HG03095 (cell line): ENCODE measurements at regions not wholly inside any gene's neighbourhood (a gene's known extent, or its start where the extent isn't known, plus 50 kb on each side); places are given as distances from the start of the nearest gene placed in this dataset.

Experiments
- ATAC-seq: cut with Tn5 transposase; IDR thresholded peaks from one replicate; pipeline ENCODE4 v1.9.1; 2021; ENCODE audit warnings: moderate library complexity; ENCODE audit not compliant: unreplicated experiment

DNA sequence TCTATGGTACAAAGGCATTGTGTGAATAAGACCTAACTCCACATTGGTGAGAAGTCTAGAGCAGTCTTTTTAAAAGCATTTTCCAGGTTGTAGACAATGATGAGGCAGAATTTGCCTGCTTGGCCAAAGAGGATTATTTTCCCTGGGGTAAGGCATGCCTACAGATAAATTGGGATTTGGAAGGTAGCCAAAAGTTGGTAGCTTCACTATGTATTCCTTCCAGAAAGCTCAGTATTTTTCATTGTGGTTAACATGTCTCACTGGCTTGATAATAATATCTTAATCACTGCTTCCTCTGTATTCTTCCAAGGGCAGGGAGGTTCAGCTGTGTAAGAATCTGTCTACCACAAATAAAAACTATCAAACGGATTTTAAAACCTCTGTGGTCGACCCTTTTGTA lies 590.8 kb upstream of the PRMT6 start:
- ATAC-seq = no peak

DNA sequence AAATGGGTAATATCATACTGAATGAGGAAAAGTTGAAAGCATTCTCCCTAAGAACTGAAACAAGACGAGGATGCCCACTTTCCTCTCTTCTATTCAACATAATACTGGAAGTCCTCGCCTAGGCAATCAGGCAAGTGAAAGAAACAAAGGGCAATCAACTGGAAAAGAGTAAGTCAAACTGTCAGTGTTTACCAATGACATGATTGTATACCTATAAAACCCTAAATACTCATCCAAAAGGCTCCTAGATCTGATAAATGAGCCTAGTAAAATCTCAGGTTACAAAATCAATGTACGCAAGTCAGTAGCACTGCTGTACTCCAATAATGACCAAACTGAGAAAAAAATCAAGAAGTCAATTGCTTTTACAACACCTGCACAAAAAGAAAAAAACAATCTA lies 575.8 kb upstream of the PRMT6 start:
- ATAC-seq = no peak

DNA sequence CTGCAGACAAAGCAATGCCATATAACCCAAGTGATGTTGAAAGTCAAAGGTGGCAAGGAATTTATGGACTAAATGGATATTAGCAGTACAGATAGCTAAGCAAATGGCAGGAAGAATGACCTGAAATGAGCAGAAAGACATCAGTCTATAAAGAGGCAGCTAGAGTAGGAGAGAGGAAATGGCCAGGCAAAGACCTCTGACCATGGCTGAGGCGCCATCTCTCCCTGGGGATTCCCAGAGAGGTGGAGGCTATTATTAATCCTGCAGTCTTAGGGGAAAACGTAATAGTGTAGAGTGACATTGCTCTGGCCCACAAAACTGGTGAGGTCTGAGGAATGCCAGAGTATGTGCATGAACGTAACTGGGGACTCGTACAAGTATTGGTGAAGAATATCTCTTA lies 563.6 kb upstream of the PRMT6 start:
- ATAC-seq = no peak

GRCh38 chr1:106494646-106495045 lies 561.8 kb upstream of the PRMT6 start:
- no peak for ATAC-seq

DNA sequence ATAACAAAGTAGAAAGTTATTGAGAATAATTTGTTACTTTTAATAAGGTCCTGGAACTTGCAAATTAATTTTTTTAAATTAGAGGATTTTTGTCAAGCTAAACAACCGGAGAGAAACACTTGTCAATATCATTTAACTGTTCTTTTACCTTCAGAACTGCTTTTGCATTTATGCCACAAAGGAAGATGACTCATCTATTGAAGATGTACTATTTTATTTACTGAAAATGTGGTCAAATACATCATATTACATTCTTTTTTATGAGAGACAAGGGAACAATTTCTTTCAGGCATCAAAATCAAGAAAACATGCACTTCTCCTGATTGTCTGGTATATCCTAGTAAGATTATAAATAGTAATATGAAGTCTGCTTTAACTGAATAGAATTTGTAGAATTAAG lies 558.2 kb upstream of the PRMT6 start:
- ATAC-seq = no peak

DNA sequence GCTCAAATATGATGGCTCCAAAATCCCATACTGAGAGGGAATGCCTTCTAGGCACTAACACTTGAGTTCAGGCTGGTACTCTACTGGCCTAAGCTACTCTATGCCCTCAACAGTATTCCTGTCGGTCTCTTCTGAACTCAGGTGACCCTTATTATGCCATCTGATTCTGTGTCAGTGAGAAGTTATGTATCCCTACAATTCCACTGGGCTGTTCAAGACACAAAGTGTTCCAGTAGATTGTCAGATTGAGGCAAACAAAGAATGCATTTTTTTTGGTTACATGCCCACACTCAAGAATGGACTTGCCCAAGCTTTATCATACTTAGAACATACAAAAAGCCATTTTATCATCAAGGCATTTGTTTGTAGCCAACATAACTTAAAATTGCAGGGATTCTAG lies 553.8 kb upstream of the PRMT6 start:
- no peak for ATAC-seq

DNA sequence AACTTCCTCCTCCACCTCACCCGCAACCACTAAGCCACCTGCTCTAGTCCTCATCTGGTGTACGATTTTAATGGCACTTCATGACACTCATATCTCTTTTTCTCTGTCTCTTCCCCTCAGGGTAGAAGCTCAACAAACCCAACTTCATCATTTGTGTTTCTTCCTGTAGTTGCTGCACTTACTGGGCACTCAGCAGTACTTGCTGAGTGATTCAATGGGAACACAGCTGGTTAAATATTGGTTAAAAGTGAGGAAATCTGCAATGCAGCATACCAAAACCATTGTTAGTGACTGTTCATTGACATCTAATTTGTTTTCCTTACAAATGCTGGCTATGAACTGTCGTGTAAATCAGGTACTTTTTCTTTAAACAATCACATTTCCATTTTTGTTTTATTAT lies 541.1 kb upstream of the PRMT6 start:
- no peak for ATAC-seq

GRCh38 chr1:106517224-106517623 lies 539.2 kb upstream of the PRMT6 start:
- ATAC-seq = no peak

DNA sequence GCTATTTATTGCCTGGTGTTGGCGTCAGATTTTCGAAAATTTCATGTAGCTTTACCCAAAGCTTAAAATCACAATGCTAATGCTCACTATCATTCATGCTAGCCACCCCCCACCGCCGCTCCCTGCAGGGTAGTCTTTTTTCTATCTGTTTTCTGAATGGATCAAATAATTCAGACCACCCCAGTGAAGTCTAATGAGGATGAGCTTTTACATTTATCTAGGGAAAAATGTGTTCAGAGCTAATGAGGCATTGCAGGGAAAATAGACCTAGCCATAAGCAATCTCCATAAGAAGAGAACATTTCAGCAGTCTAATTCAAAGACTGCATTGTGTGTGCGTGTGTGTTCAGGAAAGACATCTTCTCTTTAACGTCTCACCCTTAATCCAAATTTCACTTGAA lies 533.0 kb upstream of the PRMT6 start:
- ATAC-seq = no peak

- ATAC-seq = no peak
Observed at GRCh38 chr1:106524631-106525030, 531.8 kb upstream of the PRMT6 start.

DNA sequence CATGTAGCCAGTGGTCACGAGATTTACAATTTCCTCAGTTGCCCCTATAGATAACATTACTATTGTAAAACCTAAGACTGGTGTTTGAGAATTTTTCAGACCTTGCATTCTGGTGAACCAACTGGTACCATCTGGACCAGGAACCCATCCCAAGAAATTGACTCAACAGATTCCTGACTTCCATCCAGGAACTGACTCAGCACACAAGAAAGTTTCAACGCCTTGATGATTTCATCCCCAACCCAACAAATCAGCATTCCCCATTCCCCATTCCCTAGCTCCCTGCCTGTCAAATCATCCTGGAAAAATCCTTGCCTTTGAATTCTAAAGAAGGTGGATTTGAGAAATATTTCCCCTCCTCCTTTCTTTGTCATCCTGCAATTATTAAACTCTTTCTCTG lies 529.8 kb upstream of the PRMT6 start:
- no peak for ATAC-seq

DNA sequence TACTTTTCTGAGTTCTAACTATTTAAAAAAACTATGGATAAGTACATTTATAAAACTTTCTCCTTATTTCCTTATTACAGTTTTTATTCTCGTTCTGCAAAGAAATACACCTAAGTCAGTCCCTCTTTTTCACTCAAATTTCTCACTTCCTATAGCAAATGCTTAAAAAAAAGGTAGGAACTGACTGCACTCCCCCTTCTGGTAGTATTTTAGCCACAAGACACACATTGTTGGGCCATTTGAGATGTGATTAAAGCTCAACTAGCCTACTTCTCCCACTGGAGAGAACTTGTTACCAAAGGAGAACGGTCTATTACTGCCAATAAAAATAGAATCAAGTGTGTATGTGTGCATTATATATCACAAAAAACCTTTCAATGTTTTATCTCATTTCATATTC lies 521.9 kb upstream of the PRMT6 start:
- no peak for ATAC-seq

GRCh38 chr1:106536741-106537140 lies 519.7 kb upstream of the PRMT6 start:
- no peak for ATAC-seq

GRCh38 chr1:106548726-106549125 lies 507.7 kb upstream of the PRMT6 start:
- no peak for ATAC-seq

DNA sequence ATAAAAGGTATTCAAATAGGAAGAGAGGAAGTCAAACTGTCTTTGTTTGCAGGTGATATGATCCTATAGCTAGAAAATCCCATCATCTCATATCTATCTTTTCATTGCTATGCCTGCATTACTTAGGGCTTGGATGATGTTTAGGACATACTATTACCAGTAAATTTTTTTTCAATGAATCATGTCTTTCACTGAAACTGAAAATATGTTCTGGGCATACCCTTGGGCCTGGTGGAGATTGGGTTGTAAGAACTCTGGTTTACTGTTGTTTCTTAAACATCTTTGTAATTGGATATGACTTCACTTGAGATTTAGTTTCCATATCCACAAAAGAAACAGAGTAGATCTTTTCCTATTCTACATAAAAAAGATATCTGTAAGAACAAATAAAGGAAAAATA lies 502.2 kb upstream of the PRMT6 start:
- no peak for ATAC-seq

- ATAC-seq = no peak
Observed at GRCh38 chr1:106555571-106555970, 500.9 kb upstream of the PRMT6 start.

DNA sequence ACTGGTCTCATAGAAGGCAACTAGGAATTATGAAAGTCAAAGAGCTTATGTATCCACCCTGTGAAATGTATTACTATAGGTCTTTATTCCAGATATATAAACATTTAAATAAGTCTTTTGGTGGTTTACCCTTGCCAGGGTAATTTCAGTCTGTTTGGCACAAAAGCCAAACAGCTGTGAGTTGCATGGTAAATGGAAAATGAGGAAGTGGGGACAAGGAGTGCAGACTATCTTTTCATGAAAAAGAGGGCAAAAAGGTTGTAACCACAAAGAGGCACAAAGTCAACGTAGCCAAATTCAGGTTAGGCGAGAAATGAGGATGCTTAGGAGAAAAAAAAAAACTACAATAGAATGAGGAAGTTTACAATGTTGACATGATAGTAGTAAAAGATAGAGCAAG lies 492.3 kb upstream of the PRMT6 start:
- no peak for ATAC-seq

DNA sequence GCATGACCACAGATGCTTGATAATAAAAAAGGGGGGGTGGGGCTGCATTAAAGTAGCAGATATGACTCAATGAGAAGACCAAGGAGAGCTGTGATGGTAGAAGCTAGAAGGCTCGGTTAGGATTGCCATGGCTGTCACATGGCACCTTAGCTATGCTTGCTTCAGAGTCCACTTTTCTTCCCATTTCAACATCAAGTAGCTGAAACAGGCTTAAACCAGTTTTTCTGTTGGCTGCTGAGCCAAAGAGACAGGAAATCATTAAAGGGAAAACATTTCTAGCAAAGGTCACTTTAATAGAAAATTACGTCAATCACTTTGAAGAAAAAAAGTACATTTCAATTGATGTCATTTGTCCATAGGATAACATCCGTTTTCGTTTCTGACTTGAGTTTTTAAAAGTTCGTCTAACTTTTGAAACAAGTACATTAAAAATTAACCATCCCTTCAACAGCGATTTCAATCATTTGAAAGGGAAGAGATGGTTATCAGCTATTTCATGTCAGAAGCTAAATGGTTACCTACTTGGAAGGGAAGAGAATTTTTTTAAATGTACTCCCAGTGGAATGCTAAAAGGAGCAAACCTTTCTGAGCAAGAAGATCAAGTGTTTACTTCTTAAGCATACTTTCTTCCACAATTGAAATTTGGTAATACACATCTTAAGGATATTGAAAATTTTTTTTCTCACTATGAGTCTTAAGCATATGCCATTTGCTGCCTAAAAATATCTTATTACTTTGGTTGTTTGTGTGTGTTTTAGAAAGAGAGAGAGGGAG lies 488.1 kb upstream of the PRMT6 start:
- no peak for ATAC-seq

DNA sequence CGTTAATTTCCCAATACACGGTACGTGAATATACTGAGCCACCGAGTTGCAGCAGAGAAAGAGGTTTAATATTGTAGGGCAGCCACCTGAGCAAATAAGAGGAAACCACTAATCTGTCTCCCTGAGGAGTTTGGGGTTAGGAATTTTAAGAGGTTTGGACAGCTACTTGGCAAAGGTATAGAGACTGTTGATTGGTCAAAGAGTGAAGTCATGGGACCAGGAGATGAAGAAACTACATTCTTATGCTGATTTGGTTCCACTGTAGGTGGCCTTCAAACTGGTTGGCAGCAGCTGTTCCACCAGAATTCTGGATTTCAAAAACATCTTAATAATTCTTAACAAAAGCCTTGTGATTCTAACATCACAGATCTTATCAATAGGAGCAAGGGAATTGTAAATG lies 485.4 kb upstream of the PRMT6 start:
- no peak for ATAC-seq

- ATAC-seq = no peak
Observed at GRCh38 chr1:106584107-106584506, 472.4 kb upstream of the PRMT6 start.

GRCh38 chr1:106584676-106585075 lies 471.8 kb upstream of the PRMT6 start:
- ATAC-seq = no peak

DNA sequence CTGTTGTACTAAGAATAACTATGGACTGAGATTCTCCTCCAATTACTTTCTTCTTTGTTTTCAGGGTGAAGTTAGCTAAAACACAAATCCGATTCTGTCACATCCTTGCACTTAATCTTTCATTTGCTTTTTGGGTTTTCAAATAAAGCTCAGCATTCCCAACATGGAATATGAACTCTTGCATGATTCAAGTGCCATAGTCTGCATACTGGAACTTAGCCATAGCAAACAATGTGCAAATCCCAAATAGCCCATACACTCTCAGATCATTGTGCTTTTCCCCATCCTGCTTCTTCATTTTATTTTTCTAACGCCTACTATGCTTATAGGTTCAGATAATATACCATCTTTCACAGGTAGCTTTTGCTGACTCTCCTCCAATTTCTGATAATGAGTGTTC lies 455.8 kb upstream of the PRMT6 start:
- ATAC-seq = no peak

- no peak for ATAC-seq
Observed at GRCh38 chr1:106603616-106604015, 452.9 kb upstream of the PRMT6 start.
